IMR-90 (cell line): ENCODE measurements at regions not wholly inside any gene's neighbourhood (a gene's known extent, or its start where the extent isn't known, plus 50 kb on each side); places are given as distances from the start of the nearest gene placed in this dataset.
A peak's percentile ranks its signal among the peaks of the same experiment; 100 is the strongest.

Source experiments
- ATAC-seq: fragments of 200-7000 bp; cut with Tn5 transposase; 2 replicates; pipeline ENCODE4 v1.9.1; 2020; ENCODE audit warnings: low read depth, mild to moderate bottlenecking, moderate library complexity
- BruUV-seq: library from RNA; stranded (reverse); fragments of 400-500 nt; replicated peaks from 2 replicates; lab custom pipeline; 2021; lab: Mats Ljungman, UMichigan
- CTCF ChIA-PET: fragments of 300-600 bp; formaldehyde crosslinking; extraction: SDS; loops from one replicate; lab custom pipeline; 2021; ENCODE audit warnings: antibody characterized with exemption; lab: Yijun Ruan, JAX
- POLR2A ChIA-PET: fragments of 300-600 bp; sonication (Branson Sonifier 250); formaldehyde crosslinking; loops from one replicate; lab custom pipeline; 2022; ENCODE audit warnings: antibody characterized with exemption; ENCODE audit not compliant: unreplicated experiment; lab: Charles Lee
- DNase-seq: peaks from one replicate; pipeline ENCODE4 v3.0.0; 2013
- H2AFZ ChIP-seq: replicated peaks from 2 replicates; pipeline ENCODE3; 2013; ENCODE audit warnings: low read length, mild to moderate bottlenecking; ENCODE audit not compliant: poor library complexity
- H2AK5ac ChIP-seq: 2 replicates; pipeline ENCODE4 v1.6.1; 2013; ENCODE audit warnings: low read depth, low read length, inconsistent platforms
- H2AK9ac ChIP-seq: replicated peaks from 2 replicates; pipeline ENCODE3; 2013; ENCODE audit warnings: mild to moderate bottlenecking, low read depth, low read length, moderate library complexity; ENCODE audit not compliant: poor library complexity
- H2BK120ac ChIP-seq: 2 replicates; pipeline ENCODE4 v1.6.1; 2013; ENCODE audit warnings: low read depth, low read length, inconsistent platforms
- H2BK15ac ChIP-seq: 3 replicates; pipeline ENCODE4 v1.6.1; 2013; ENCODE audit warnings: low read depth, low read length, inconsistent platforms
- H2BK20ac ChIP-seq: 2 replicates; pipeline ENCODE4 v1.6.1; 2013; ENCODE audit warnings: low read depth, mild to moderate bottlenecking, inconsistent platforms, low read length, moderate library complexity
- H2BK5ac ChIP-seq: 2 replicates; pipeline ENCODE4 v1.6.1; 2013; ENCODE audit warnings: mild to moderate bottlenecking, low read depth, low read length, inconsistent platforms; ENCODE audit not compliant: poor library complexity, severe bottlenecking
- H3K14ac ChIP-seq: replicated peaks from 2 replicates; pipeline ENCODE4 v1.6.1; 2013; ENCODE audit warnings: low read depth, low read length, inconsistent platforms
- H3K18ac ChIP-seq: 2 replicates; pipeline ENCODE4 v1.6.1; 2013; ENCODE audit warnings: low read depth, low read length, control low read depth
- H3K23ac ChIP-seq: 2 replicates; pipeline ENCODE4 v1.6.1; 2013; ENCODE audit warnings: low read depth, low read length, inconsistent platforms
- H3K27ac ChIP-seq: 2 replicates; pipeline ENCODE4 v1.5.1; 2013; ENCODE audit warnings: mild to moderate bottlenecking, control low read depth, low read length; ENCODE audit not compliant: insufficient read depth
- H3K27me3 ChIP-seq: 2 replicates; pipeline ENCODE4 v1.6.1; 2013; ENCODE audit warnings: low read length; ENCODE audit not compliant: control insufficient read depth, insufficient read depth
- H3K36me3 ChIP-seq: 2 replicates; pipeline ENCODE4 v1.6.1; 2013; ENCODE audit warnings: low read length, mixed read lengths; ENCODE audit not compliant: control insufficient read depth, insufficient read depth
- H3K4ac ChIP-seq: 2 replicates; pipeline ENCODE4 v1.6.1; 2013; ENCODE audit warnings: low read depth, low read length, inconsistent platforms
- H3K4me1 ChIP-seq: 2 replicates; pipeline ENCODE4 v1.6.1; 2013; ENCODE audit warnings: low read length, mixed read lengths; ENCODE audit not compliant: control insufficient read depth, insufficient read depth
- H3K4me2 ChIP-seq: 2 replicates; pipeline ENCODE4 v1.6.1; 2013; ENCODE audit warnings: low read depth, mild to moderate bottlenecking, control low read depth, low read length, moderate library complexity
- H3K4me3 ChIP-seq: 2 replicates; pipeline ENCODE4 v1.5.1; 2013; ENCODE audit warnings: low read depth, mild to moderate bottlenecking, control low read depth, low read length, moderate library complexity; ENCODE audit not compliant: insufficient read depth
- H3K56ac ChIP-seq: 2 replicates; pipeline ENCODE4 v1.6.1; 2013; ENCODE audit warnings: low read length, inconsistent platforms; ENCODE audit not compliant: insufficient read depth; ENCODE audit errors: extremely low read depth
- H3K79me1 ChIP-seq, 2 experiments: 2 replicates each; pipeline ENCODE4 v1.6.1; 2013; ENCODE audit warnings: low read length in 2 of 2, inconsistent platforms in 1 of 2, low read depth in 1 of 2
- H3K9ac ChIP-seq: 2 replicates; pipeline ENCODE4 v1.6.1; 2013; ENCODE audit warnings: low read depth, low read length, control low read depth
- H3K9me1 ChIP-seq: 2 replicates; pipeline ENCODE4 v1.6.1; 2013; ENCODE audit warnings: low read length, inconsistent platforms; ENCODE audit not compliant: insufficient read depth
- H3K9me3 ChIP-seq: 2 replicates; pipeline ENCODE4 v1.6.1; 2013; ENCODE audit warnings: low read length; ENCODE audit not compliant: control insufficient read depth, insufficient read depth
- H4K20me1 ChIP-seq: 2 replicates; pipeline ENCODE4 v1.6.1; 2013; ENCODE audit warnings: low read length, inconsistent platforms; ENCODE audit not compliant: insufficient read depth
- H4K5ac ChIP-seq: 2 replicates; pipeline ENCODE4 v1.6.1; 2013; ENCODE audit warnings: mild to moderate bottlenecking, low read depth, low read length, control low read depth
- H4K8ac ChIP-seq, 2 experiments: 2 replicates each; pipeline ENCODE4 v1.6.1; 2013; ENCODE audit warnings: low read depth in 2 of 2, low read length in 2 of 2, control low read depth in 1 of 2, inconsistent platforms in 1 of 2
- H4K91ac ChIP-seq: 2 replicates; pipeline ENCODE4 v1.6.1; 2013; ENCODE audit warnings: low read depth, low read length, inconsistent platforms; ENCODE audit not compliant: insufficient read depth
- MAFK ChIP-seq: IDR thresholded peaks from 2 replicates; pipeline ENCODE4 v1.6.1; 2012; ENCODE audit warnings: low read depth, low read length, improper control_type of control experiment
- RAD21 ChIP-seq: IDR thresholded peaks from 2 replicates; pipeline ENCODE4 v1.6.1; 2012; ENCODE audit warnings: low read length, improper control_type of control experiment
- WGBS, 2 experiments: methylation state at CpG; one replicate each; pipeline versions ENCODE4 v1.1.5 to v1.1.7; 2013; ENCODE audit warnings: missing lambda C conversion rate in 2 of 2; ENCODE audit not compliant: insufficient read length in 1 of 2; ENCODE audit errors: extremely low coverage in 2 of 2; 5-methylcytosine and 5-hydroxymethylcytosine counted together
- dilution Hi-C: fragments of 300-500 bp; cut with HindIII; formaldehyde crosslinking; loops from one replicate; pipeline ENCODE4 v1.14.3; 2018; ENCODE audit warnings: low sequenced_read_pairs; ENCODE audit not compliant: unreplicated experiment
- in situ Hi-C: fragments of 300-500 bp; cut with MboI; formaldehyde crosslinking; loops from 3 replicates; pipeline ENCODE4 v1.14.3; 2019; ENCODE audit warnings: low sequenced_read_pairs, inconsistent platforms, mixed read lengths
- intact Hi-C: fragments of 100-400 bp; cut with micrococcal nuclease; formaldehyde crosslinking; loops from 2 replicates; pipeline ENCODE4 v1.10.0; 2022

DNA sequence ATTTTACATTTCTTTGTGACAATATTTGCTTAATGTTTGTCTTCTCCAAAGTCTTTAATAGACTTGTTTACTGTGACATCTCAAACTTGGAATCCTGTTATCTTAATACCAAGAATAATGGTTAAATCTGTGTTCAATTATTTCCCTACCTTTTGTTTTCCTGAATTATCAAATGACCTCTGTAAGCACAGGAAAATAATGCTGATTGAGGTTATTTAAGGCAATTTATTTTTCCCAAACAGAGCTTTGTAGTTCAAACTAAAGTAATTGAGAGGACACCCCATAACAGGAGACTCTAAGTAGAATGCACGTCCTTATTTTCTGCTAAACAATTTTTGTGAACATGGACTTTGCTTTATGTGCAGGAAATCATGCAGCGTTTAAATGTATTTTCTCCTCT, 195.0 kb downstream of the BTBD3 start:
- intact Hi-C loops: no loop called here
- H3K9me1 ChIP-seq: no peaks in the 10 kb centered on the region
- H3K79me1 ChIP-seq: no peaks in the 10 kb centered on the region
- H2AFZ ChIP-seq: no peak overlapping the region
- no TSS peak for BruUV-seq
- no peak overlapping the region for H3K4ac ChIP-seq
- no peak overlapping the region for H3K4me3 ChIP-seq
- H3K9ac ChIP-seq: no peak overlapping the region
- H3K4me2 ChIP-seq: no peak overlapping the region
- ATAC-seq: no peak
- no peak overlapping the region for H2BK15ac ChIP-seq
- WGBS, 2 experiments: no CpG with 5 or more reads among the region's 2 CpGs
- dilution Hi-C loops: no loop called here
- no peak overlapping the region for H3K14ac ChIP-seq
- H4K20me1 ChIP-seq: no peaks in the 10 kb centered on the region
- H3K56ac ChIP-seq: no peak overlapping the region
- no peak for TF ChIP-seq RAD21
- TF ChIP-seq MAFK: peak; percentile 27; the same call in 1 of the 2 replicates
- no peak overlapping the region for H4K5ac ChIP-seq
- no peak overlapping the region for H4K91ac ChIP-seq
- no peak for DNase-seq
- H3K9me3 ChIP-seq: no peaks in the 10 kb centered on the region
- H3K23ac ChIP-seq: no peak overlapping the region
- ChIA-PET POLR2A (no interaction called here), CTCF (no interaction called here)
- no peak overlapping the region for H3K27ac ChIP-seq
- no peak overlapping the region for H2BK120ac ChIP-seq
- no peaks in the 10 kb centered on the region for H3K36me3 ChIP-seq
- in situ Hi-C loops: no loop called here
- no peak overlapping the region for H3K18ac ChIP-seq
- H3K27me3 ChIP-seq: no peaks in the 10 kb centered on the region
- no peak overlapping the region for H4K8ac ChIP-seq
- no peak overlapping the region for H2AK5ac ChIP-seq
- no peak overlapping the region for H2BK20ac ChIP-seq
- no peak overlapping the region for H2AK9ac ChIP-seq
- no peak overlapping the region for H2BK5ac ChIP-seq
- no peaks in the 10 kb centered on the region for H3K4me1 ChIP-seq
